ENCODE measurements at regions not wholly inside any gene's neighbourhood (a gene's known extent, or its start where the extent isn't known, plus 50 kb on each side); places are given as distances from the start of the nearest gene placed in this dataset.

DNA sequence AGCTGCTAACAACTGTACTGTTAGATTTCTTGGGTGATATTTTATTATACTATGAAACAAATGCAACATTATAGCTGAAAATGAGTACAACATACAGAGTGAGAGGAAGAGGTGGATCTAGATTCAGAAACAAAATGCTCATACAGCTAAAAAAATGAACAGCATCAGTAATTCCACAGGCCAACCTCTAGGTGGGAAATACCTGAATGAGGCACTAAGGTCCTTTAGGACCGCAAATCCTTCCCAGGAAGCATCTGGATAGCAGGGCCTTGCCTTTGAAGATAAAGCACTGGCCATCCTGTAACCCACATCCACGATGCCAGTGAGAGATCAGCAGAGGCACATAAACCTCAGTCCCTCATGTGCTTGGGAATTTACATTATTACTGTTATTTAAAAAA, 310.8 kb downstream of the YTHDC2 start:
- no peaks in the 10 kb centered on the region for H3K79me2 ChIP-seq (ENCODE audit: insufficient read depth, low read length)

DNA sequence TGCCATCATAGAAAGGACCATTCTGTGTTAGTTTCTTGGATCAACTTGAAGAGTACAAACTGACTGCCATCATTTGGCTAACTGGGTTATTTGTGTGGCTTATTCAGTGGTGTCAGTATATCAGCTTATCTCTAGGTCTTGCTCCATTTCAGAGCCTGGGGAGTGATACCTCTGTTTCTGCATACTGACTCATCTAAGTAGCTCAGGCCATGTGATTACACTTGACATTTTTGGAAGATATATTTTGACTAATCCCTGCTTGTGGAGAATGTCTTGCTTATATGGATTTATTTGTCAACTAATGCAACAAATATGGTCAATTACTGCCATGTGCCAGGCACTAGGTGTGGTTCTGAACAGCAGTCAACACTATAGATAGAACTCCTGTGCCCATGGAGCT, 311.7 kb downstream of the YTHDC2 start:
- no peak overlapping the region for H2AFZ ChIP-seq (ENCODE audit: low read length)
- no peaks in the 10 kb centered on the region for H3K9me3 ChIP-seq (ENCODE audit: low read length)
- H3K27me3 ChIP-seq (ENCODE audit: insufficient read depth, low read length): no peaks in the 10 kb centered on the region
- H3K27ac ChIP-seq (ENCODE audit: low read depth, low read length, poor library complexity, severe bottlenecking): no peak overlapping the region
- H3K4me3 ChIP-seq (ENCODE audit: low read depth, low read length, poor library complexity, severe bottlenecking): no peak overlapping the region
- H3K9me2 ChIP-seq (ENCODE audit: low read depth, low read length): no peaks in the 10 kb centered on the region
- TF ChIP-seq, protein P1, sequence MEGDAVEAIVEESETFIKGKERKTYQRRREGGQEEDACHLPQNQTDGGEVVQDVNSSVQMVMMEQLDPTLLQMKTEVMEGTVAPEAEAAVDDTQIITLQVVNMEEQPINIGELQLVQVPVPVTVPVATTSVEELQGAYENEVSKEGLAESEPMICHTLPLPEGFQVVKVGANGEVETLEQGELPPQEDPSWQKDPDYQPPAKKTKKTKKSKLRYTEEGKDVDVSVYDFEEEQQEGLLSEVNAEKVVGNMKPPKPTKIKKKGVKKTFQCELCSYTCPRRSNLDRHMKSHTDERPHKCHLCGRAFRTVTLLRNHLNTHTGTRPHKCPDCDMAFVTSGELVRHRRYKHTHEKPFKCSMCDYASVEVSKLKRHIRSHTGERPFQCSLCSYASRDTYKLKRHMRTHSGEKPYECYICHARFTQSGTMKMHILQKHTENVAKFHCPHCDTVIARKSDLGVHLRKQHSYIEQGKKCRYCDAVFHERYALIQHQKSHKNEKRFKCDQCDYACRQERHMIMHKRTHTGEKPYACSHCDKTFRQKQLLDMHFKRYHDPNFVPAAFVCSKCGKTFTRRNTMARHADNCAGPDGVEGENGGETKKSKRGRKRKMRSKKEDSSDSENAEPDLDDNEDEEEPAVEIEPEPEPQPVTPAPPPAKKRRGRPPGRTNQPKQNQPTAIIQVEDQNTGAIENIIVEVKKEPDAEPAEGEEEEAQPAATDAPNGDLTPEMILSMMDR (IDR thresholded peaks at IDR 0.05; ENCODE audit: low read length): no peak
- TF ChIP-seq EZH2 (IDR thresholded peaks at IDR 0.05; ENCODE audit: borderline replicate concordance, low read length): no peak
- no peaks in the 10 kb centered on the region for H3K36me3 ChIP-seq (ENCODE audit: insufficient read depth, low read length)
- H3K4me2 ChIP-seq (ENCODE audit: low read length): no peak overlapping the region
- H3F3A ChIP-seq (ENCODE audit: insufficient read depth, low read length): no peaks in the 10 kb centered on the region
- H3K4me1 ChIP-seq (ENCODE audit: insufficient read depth, low read length, severe bottlenecking): no peaks in the 10 kb centered on the region
- H3K9ac ChIP-seq (ENCODE audit: low read length): no peak overlapping the region
- H4K20me1 ChIP-seq (ENCODE audit: insufficient read depth, low read length): no peaks in the 10 kb centered on the region
- no peaks in the 10 kb centered on the region for H3K79me2 ChIP-seq (ENCODE audit: insufficient read depth, low read length)

More for the DNA sequence above, 310.8 kb downstream of the YTHDC2 start:
- Histone ChIP-seq H2AFZ (ENCODE audit: low read length) (no peak overlapping the region), H3K27me3 (ENCODE audit: insufficient read depth, low read length) (no peaks in the 10 kb centered on the region), H3K4me2 (ENCODE audit: low read length) (no peak overlapping the region), H3K4me1 (ENCODE audit: insufficient read depth, low read length, severe bottlenecking) (no peaks in the 10 kb centered on the region), H3F3A (ENCODE audit: insufficient read depth, low read length) (no peaks in the 10 kb centered on the region), H3K4me3 (ENCODE audit: low read depth, low read length, poor library complexity, severe bottlenecking) (no peak overlapping the region), H4K20me1 (ENCODE audit: insufficient read depth, low read length) (no peaks in the 10 kb centered on the region), H3K9me2 (ENCODE audit: low read depth, low read length) (no peaks in the 10 kb centered on the region), H3K9ac (ENCODE audit: low read length) (no peak overlapping the region), H3K27ac (ENCODE audit: low read depth, low read length, poor library complexity, severe bottlenecking) (no peak overlapping the region), H3K9me3 (ENCODE audit: low read length) (no peaks in the 10 kb centered on the region), H3K36me3 (ENCODE audit: insufficient read depth, low read length) (no peaks in the 10 kb centered on the region)
- TF ChIP-seq EZH2 (IDR thresholded peaks at IDR 0.05; ENCODE audit: borderline replicate concordance, low read length): no peak
- TF ChIP-seq, protein P1 (IDR thresholded peaks at IDR 0.05; ENCODE audit: low read length): no peak

DNA sequence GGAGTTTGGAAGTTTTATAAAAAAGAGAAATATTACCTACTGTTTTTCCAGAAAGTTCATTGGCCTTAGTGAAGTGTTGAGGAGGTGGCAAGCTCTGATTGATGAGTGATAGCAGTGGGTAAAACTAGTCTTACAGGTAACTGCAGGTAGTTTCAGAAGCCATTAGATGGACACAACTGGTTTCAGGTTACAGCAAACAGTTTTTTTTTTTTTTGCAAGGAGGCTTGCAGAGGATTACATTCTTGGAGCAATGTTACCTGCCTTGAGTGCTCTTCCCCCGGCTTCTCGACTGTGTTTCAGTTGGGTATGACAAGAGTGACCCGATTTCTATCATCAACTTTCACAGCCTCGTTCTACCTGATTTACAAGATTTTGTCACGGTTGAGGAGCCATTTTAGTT, 333.4 kb downstream of the YTHDC2 start:
- no peaks in the 10 kb centered on the region for H3K36me3 ChIP-seq (ENCODE audit: insufficient read depth, low read length)
- TF ChIP-seq EZH2 (IDR thresholded peaks at IDR 0.05; ENCODE audit: borderline replicate concordance, low read length): no peak
- TF ChIP-seq, protein P1 (IDR thresholded peaks at IDR 0.05; ENCODE audit: low read length): no peak

More for the DNA sequence above, 333.4 kb downstream of the YTHDC2 start:
- Histone ChIP-seq H3K9ac (ENCODE audit: low read length) (no peak overlapping the region), H4K20me1 (ENCODE audit: insufficient read depth, low read length) (no peaks in the 10 kb centered on the region), H3F3A (ENCODE audit: insufficient read depth, low read length) (no peaks in the 10 kb centered on the region), H3K27ac (ENCODE audit: low read depth, low read length, poor library complexity, severe bottlenecking) (no peak overlapping the region), H3K79me2 (ENCODE audit: insufficient read depth, low read length) (no peaks in the 10 kb centered on the region), H3K27me3 (ENCODE audit: insufficient read depth, low read length) (no peaks in the 10 kb centered on the region), H2AFZ (ENCODE audit: low read length) (no peak overlapping the region), H3K4me1 (ENCODE audit: insufficient read depth, low read length, severe bottlenecking) (no peaks in the 10 kb centered on the region), H3K9me3 (ENCODE audit: low read length) (no peaks in the 10 kb centered on the region), H3K4me2 (ENCODE audit: low read length) (no peak overlapping the region), H3K9me2 (ENCODE audit: low read depth, low read length) (no peaks in the 10 kb centered on the region), H3K4me3 (ENCODE audit: low read depth, low read length, poor library complexity, severe bottlenecking) (no peak overlapping the region)
